Stimulated activated CD4-positive, alpha-beta T cell treated with anti-CD3 and anti-CD28 coated beads, Interleukin-1b, Interleukin-23, amount 100 ng/mL, for 24 hours (primary cell): ENCODE measurements at regions not wholly inside any gene's neighbourhood (a gene's known extent, or its start where the extent isn't known, plus 50 kb on each side); places are given as distances from the start of the nearest gene placed in this dataset.

Experiments
- DNase-seq, 4 experiments: peaks; one replicate each; pipeline ENCODE4 v3.0.0-alpha.2; 2020; ENCODE audit warnings: low read depth in 4 of 4, low spot score in 1 of 4

DNA sequence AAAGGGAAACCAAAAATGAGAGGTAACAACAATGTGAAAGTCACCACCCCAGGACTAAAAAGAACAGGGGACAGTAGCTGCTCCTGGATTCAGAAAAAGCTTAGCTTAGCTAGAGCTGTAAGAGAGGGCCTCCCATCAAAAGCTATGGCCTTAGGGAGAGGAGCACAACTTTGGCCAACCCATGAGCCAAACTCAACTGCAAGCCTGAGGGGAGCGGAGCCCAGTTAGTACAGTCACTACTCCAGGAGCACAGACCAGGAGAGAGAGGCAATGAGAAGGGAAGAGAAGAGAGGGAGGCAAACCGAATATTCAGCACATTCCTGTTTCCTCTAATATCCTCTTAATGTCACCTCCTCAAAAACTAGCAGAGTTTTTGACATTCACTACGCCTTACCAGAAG lies 917.1 kb upstream of the INTU start:
- DNase-seq = no peak

GRCh38 chr4:126718136-126718535 lies 914.6 kb upstream of the INTU start:
- no peak for DNase-seq

DNA sequence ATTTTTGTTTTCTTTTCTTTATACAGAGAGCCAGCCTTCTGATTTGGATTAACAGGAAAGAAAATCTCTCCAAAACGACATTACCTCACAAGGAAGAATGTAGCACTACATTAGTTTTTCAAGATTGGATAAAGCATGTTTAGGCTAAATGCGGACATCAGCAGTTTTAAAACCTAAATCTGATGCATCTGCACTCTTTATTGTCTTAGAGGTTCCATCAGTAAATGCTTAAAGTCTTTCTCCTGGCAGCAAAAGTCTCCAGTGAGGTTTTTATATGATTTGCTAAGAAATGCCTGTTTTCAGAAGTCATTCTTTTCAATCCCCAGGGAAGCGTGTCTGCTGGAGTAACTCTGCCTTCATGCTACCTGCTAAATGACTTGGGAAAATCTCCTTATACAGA lies 912.9 kb upstream of the INTU start:
- no peak for DNase-seq

DNA sequence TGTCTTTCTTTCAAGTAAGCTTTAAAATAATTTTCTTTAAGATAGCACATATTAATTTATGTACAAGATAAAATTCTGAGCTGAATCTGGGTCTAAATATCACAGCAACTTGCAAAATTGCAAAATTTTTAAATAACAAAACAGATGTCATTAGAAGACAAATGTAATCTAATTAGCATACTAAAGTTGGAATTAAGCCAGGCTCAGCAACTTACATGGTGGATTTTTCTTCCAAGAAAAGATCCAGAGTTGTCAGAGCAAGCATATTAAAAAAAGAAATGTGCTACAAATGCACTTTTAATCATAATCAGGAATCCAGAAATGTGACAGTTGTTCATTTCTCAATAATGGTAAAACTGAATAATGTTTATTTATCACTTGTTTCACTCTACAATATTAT lies 906.9 kb upstream of the INTU start:
- no peak for DNase-seq

DNA sequence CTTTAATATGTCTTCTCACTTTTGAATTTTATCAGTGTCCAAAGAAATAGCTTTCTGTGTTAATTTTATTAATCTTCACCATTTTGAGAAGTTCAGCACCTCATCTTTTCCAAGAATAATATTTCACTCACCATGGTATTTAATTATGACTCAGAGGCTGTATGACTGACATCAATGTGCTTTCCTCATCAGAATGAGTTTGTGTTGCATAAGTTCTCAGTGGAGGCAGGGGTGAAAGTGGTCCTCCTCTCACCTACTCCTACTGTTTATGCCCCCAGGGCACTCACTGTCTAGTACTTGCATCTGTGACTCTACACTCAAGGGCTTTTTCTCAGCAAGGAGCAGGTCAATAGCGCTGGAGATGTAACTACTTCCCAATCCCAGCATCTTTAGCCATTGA lies 905.3 kb upstream of the INTU start:
- no peak for DNase-seq

DNA sequence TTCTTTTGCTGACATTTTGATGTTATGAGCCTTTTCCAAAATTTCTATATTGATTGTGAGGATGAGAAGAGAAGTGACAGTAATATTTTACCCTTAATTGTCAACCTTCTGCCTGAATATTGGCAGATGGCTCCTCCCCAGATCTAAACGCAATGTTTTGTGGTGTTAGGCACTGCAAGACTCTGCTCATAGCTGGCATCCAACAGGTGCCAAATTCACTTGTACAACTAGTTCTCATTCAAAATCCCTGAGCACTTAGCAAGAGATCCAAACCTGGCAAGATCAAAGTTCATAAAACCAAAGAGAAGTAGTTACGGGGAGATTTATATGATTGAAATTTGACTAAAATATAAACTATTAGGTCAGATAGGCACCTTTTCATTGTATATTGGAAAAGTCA lies 901.7 kb upstream of the INTU start:
- no peak for DNase-seq

- no peak for DNase-seq
Observed at GRCh38 chr4:126733301-126733700, 899.5 kb upstream of the INTU start.

DNA sequence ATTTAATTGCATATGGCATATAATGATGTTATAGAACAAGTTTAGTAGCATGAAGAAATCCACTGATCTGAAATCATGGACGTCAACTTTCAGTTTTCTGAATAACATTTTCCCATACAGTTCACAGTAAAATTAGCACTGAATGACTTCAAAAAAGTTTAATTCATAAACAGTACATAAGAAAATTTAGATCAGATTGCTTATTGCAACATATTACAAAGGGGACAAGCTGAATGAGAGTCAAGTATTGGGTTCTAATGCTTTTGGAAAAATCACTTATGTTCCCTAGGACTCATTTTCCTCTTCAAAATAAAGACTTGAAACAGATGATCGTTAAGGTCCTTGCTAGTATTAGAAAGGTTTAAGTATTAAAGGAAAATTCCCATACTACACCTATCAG lies 898.3 kb upstream of the INTU start:
- no peak for DNase-seq

DNA sequence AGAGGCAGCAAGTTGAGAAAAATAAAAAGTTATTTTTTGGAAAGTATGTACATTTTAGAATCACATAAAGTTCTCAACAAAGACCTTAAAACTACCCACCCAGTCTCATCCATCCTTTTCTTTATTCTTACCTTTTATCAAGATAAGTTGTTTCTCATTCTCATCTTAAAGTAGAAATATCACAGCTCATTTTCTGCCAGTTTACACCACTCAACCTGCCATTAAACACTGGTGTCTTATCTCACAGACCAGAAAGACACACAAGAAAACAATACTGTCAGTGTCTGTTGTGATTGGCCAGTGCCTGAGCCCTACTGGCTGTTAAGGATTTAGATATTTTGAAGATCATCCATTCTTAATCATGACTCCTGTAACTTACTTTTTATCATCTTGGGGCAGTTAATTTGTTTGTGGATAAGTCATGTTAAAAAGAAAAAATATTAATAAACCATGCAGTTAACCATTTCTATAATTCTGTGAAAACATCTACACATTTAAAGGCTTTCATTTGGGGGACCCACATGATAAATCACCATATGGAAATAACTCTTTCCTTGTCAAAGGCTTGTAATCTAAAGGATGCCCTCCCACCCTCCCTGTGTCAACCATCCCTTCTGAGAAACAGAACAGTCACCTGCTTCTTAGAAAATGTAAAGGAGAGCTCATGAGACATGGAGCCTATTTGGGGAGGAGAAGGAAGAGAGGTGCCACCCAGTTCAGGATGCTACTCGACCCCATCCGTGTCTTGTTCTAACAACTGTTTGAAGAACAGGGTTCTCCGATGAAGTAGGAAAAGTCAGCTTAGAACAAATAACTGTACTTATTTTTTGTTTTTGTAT lies 897.2 kb upstream of the INTU start:
- no peak for DNase-seq

DNA sequence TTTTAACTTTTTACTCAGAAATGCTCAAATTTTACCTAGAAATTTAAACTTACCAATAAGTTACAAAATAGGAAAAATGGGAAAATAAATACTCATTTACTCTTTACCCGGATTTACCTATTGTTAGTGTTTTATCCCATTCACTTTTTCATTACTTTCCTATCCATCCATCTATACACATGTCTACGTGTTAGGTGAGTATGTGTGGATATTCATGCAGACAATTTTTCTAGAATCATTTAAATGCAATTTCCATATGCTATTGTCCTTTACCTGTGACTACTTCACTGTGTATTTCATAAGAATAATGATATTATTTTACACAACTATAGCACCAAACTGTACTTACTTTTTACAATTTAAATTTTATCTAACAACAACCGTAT lies 896.6 kb upstream of the INTU start:
- no peak for DNase-seq

- DNase-seq = no peak
Observed at GRCh38 chr4:126737899-126738526, 894.7 kb upstream of the INTU start.

- no peak for DNase-seq
Observed at GRCh38 chr4:126738527-126738923, 894.2 kb upstream of the INTU start.

GRCh38 chr4:126738926-126739325 lies 893.8 kb upstream of the INTU start:
- DNase-seq = no peak

- DNase-seq = no peak
Observed at GRCh38 chr4:126740687-126741086, 892.1 kb upstream of the INTU start.

DNA sequence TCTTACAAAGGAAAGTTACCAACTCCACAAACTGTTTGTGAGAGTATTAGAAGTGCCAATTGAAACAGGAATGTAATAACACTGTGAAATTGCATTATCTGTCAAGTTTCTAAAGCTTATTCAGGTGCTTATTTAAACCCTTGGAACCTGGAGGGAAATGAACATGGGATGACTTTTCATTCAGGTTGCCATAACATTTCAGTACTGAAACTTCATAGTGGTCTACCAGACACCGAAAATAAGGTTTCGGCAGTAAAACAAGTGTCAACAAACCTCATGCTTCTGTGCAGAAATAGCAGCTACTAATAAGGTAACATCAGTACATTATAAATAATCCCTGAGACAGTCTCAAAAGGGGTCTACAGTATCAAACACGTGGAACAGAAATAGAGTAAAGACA lies 890.7 kb upstream of the INTU start:
- DNase-seq = no peak

GRCh38 chr4:126742885-126743284 lies 889.9 kb upstream of the INTU start:
- DNase-seq = no peak

GRCh38 chr4:126748736-126749135 lies 884.0 kb upstream of the INTU start:
- DNase-seq = no peak

GRCh38 chr4:126750723-126751122 lies 882.0 kb upstream of the INTU start:
- no peak for DNase-seq

DNA sequence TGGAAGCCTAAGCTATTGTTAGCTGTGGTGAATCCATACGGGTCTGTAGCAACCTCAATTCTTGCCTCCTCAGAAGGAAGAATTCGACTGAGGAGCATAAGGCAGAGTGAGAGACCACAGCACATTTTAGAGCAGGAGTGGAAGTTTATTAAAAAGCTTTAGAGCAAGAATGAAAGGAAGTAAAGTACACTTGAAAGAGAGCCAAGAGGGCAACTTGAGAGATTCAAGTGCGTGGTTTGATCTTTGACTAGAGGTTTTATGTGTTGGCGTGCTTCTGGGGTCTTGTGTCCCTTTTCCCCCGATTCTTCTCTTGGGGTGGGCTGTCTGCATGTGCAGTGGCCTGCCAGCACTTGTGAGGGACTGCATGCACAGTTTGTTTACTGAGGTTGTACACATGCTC lies 880.6 kb upstream of the INTU start:
- no peak for DNase-seq

- DNase-seq = no peak
Observed at GRCh38 chr4:126752702-126753101, 880.1 kb upstream of the INTU start.

DNA sequence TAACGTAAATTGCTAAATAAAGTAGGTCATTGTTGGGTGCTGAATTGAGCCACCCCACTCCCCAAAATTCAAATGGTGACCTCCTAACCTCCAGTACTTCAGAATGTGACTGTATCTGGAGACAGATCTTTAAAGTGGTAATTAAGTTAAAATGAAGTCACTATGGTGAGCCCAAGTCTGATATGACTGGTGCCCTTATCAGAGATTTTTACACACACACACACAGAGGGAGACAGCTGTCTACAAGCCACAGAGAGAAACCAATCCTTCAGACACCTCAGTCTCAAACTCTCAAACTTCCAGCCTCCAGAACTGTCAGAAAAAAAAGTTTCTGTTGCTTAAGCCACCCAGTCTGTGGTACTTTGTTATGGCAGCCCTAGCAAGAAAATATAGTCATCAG lies 879.2 kb upstream of the INTU start:
- no peak for DNase-seq

GRCh38 chr4:126755506-126755905 lies 877.3 kb upstream of the INTU start:
- no peak for DNase-seq
